Non-pigmented ciliary epithelial cell (primary cell): ENCODE measurements at regions not wholly inside any gene's neighbourhood (a gene's known extent, or its start where the extent isn't known, plus 50 kb on each side); places are given as distances from the start of the nearest gene placed in this dataset.
"Not testable (repeated sequence)": the region's sequence is repeated elsewhere in the genome, so short reads cannot be mapped to it uniquely, and the experiment has no call there.

Source experiments
- DNase-seq: peaks from one replicate; pipeline ENCODE4 v3.0.0-alpha.2; 2010; ENCODE audit warnings: low read depth

DNA sequence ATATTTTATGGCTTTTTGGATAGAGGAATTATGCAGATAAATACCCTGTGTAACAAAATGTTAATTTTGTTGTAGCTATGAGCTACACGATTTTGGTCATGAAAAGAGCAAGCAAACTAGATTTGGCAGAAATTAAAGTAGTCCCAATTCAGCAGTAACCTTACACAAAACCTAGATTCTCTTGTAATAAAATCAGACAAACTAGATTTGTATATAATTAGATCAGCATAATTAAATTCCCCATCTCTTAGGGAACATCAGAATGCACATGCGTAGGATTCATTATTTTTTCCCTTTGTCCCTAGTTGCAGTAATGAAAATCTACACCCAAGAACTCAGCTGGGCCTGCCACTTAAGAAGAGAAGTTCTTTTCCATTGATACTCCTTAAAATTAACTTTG, 1879.2 kb upstream of the CDH9 start:
- DNase-seq = no peak

DNA sequence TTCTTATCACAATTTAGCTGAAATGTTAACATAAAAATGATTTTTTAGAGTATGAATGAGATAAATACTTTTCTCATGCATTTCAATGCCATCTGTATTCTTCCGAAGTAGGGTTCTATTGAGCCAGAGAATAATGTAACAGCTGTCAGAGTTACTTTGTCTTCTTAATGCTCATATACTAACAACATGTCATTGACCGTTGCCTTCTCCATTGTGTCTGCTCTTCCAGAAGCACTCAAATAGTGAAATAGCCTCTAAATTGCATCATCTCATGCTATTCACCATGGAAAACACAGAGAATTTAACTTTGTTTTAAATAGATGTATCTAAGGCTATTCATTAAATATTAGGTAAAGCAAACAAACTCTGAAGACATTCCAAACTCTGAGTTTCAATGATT, 1875.9 kb upstream of the CDH9 start:
- DNase-seq = no peak

DNA sequence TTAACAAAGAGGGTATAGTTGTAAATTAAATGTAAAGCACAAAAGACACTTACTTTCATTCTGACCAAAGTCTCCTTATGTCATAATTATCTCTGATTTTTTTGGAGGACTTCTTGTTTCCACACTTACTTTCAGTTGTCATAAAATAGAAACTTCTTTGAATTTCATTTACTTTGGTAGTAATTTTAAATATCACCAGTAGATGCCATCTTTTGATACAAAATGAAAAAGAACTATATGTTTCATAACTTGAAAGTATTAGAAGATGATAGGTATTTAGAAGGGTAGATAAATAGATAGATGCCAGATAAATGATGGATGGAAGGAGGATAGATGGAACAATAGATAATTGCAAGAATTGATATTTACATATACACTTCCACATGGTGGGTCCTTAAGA, 1865.3 kb upstream of the CDH9 start:
- no peak for DNase-seq

DNA sequence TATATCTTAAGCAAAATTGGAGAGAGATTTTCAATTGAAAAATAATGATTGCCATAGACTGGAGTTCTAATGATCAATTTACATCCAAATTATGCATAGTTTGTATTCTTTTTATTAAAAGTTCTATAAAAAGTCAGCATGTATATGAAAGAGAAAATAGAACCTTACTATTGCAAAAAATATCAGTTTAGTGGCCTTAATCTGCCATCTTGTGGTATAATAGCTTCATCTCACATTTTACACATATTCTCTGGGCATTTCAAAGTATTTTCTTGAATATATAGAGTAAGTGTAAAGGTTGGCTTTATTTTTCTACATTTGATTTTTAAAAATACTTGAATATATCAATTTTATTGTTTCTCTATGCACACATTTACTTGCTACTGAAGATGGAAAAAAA, 1858.6 kb upstream of the CDH9 start:
- DNase-seq = no peak

DNA sequence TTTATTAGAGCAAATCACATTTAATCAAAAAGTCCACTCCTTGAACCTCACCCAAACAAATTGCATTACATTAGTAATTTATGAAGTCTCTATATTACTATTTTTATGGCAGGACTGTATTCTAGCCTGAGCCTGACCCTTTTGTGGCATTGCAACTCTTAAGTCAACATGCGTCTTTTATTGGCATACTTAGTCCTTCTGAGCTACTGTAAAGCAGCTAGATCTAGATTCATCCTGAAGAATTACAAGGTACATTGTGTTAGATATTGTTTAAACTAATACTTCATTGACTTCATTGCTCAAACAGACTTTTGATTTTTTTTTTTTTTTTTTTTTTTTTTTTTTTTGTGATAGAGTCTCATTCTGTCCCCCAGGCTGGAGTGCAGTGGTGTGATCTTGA, 1842.5 kb upstream of the CDH9 start:
- no peak for DNase-seq

DNA sequence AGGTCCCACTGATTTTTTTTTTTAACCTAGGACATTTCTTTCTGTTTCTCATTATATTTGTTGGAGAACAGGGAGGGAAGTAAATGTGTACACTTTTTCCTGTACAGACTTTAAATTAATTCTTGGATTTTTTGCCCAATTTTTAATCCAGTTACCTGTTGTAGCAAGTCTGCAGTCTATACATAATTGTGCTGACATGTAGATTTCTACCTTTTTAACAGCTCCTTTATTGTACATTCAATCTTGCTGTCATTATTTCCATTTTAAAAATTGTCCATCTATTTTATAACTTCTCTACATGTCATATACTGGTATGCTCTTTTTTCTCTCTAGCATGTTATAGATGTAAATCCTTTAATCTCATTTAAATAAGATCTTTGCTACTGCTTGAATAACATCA, 1838.7 kb upstream of the CDH9 start:
- DNase-seq = no peak

DNA sequence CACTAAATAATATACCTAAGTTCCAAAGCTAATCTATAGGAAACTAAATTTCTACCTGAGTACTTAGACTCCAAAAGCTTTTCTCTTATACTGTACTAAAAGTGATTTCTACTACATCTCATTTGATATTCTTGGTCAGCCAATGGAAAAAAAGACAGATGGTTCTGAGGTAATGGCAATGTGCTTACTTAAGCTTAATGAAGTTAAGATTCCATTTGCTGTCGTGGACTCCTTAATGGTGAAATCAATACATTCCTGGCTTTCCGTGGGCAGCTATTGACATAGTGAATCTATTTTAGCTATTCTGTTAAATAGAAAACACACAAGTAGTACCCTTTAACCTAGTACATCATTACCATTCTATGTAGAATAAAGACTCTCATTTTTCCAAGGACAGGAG, 1825.6 kb upstream of the CDH9 start:
- no peak for DNase-seq

DNA sequence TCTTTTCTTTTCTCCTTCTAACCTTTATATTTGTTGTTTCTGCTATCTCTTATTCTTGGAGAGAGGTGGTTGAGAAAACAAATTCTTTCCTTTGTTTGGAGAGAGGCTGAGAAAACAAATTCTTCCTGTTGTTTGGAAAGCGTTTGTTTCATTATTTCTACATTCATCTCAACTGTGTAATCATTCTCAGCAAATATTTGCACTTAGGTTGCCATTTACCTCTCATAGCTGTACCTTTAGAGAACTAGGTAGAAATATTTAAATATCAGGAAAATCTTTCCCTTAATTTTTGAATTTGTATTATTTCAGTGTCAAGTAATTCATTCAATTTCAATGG, 1824.4 kb upstream of the CDH9 start:
- no peak for DNase-seq

DNA sequence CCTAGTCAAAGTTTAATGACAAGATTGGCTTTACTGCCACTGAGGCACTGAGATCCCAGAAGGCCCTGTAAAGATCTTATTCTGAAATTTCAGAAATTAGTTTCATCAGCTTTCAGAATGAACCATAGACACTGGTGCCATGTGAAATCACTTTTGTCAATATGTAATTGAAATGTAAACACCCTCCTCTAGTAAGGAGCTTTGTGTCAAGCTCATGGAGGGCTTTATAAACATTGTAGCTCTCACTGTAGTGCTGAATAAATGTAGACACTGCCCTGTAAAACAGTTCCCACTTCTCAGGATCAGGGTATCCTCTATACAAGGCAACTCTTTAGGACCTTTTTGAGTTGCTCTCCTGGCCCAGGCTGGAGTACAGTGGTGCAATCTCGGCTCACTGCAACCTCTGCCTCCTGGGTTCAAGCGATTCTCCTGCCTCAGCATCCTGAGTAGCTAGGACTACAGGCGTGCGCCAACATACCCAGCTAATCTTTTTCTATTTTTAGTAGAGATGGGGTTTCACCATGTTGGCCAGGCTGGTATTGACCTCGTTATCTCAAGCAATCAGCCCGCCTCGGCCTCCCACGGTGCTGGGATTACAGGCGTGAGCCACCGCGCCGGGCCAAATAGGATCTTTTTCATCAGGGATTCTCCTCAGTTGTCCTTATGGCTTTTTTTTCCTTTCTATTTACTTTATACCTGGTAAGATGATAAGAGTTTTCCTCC, 1823.9 kb upstream of the CDH9 start:
- DNase-seq = no peak

DNA sequence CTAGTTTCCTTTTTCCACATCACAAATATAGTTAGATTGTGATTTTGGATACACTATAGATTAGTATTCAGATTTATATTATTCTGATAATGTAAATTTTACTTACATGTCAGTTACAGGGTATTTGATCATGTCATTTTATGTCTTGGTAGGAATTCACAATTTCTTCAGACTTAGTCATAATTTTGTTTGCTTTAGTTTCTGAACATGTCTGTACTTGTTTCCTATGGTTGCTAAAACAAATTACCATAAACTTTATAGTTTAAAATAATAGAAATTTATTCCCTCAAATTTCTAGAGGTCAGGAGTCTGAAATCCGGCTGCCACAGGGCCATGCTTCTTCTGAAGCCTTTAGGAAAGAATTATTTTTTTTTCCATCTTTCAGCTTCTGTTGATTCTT, 1817.2 kb upstream of the CDH9 start:
- no peak for DNase-seq

DNA sequence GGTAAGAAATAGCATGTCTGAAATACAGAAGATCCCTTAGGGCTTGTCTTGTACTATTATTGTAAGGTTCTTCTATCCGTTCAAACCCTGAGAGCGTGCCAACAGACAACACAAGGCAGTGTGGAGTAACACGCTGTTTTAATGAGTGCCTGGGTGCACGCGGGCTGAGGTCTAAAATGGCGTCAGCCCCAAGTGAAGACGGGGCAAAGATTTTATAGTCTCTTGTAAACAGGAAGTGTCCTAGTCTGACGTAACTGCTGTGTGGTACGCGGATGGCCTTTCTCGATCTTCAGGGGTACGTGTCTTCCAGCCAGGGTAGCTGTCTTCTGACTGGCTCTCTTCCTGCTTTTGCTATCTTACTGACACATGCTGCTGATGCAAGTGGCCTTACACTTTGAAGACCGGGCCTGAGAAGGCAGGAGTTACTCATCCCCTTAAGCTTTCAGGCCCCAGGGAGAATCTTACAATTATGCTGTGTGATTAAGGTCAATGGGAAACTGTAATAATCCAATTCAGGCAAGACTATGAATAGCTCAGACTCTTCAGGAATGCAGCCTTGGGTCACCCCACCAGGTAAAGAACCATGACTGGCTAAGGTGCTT, 1812.0 kb upstream of the CDH9 start:
- no peak for DNase-seq

DNA sequence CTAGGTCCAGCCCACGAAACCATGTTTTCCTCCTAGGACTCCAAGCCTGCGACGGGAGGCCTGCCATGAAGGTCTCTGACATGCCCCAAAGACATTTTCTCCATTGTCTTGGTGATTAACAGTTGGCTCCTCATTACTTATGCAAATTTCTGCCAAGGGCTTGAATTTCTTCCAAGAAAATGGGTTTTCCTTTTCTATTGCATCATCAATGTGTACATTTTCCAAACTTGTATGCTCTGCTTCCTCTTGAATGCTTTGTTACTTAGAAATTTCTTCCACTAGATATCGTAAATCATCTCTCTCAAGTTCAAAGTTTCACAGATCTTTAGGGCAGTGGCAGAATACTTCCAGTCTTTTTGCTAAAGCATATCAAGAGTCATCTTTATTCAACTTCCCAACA, 1792.7 kb upstream of the CDH9 start:
- no peak for DNase-seq

DNA sequence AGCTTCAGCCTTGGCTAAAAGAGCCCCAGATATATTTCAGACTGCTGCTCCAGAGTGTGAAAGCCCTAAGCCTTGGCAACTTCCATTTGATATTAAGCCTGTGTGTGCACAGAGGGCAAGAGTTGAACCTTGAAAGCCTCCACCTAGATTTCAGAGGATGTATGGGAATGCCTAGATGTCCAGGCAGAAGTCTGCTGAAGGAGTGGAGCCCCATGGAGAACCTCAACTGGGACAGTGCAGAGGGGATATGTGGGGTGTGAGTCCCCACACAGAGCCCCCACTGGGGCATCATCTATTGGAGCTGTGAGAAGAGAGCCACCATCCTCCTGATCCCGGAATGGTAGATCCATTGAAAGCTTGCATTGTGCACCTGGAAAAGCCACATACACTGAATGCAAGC, 1784.8 kb upstream of the CDH9 start:
- no peak for DNase-seq

DNA sequence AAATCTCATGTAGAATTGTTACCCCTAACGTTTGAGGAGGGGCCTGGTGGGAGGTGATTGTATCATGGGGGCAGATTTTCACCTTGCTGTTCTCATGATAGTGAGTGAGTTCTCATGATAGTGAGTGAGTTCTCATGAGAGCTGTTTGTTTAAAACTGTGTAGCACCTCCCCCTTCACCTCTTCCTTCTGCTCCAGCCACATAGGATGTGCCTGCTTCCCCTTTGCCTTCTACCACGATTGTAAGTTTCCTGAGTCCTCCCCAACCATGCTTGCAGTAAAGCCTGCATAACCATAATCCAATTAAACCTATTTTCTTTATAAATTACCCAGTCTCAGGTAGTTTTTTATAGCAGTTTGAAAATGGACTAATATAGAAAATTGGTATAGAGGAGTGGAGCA, 1783.7 kb upstream of the CDH9 start:
- DNase-seq = no peak

DNA sequence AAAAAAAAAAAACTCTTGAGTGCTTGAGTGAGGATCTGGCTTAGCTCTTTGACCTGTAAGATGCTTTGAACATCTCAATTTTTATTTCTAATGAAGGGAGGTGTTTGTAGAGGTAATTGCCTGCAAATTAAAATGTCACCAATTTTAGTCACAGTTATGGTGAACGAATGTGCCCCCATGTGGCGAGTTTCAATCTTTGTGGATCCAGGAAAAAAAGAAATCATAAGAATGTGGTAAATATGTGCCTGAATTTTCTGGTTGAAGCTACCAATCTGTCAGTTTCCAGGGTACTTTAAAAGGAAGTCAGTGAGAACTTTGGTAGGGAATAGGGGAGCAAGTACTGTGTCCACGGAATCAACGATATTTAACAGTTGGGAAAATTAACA, 1772.4 kb upstream of the CDH9 start:
- no peak for DNase-seq

DNA sequence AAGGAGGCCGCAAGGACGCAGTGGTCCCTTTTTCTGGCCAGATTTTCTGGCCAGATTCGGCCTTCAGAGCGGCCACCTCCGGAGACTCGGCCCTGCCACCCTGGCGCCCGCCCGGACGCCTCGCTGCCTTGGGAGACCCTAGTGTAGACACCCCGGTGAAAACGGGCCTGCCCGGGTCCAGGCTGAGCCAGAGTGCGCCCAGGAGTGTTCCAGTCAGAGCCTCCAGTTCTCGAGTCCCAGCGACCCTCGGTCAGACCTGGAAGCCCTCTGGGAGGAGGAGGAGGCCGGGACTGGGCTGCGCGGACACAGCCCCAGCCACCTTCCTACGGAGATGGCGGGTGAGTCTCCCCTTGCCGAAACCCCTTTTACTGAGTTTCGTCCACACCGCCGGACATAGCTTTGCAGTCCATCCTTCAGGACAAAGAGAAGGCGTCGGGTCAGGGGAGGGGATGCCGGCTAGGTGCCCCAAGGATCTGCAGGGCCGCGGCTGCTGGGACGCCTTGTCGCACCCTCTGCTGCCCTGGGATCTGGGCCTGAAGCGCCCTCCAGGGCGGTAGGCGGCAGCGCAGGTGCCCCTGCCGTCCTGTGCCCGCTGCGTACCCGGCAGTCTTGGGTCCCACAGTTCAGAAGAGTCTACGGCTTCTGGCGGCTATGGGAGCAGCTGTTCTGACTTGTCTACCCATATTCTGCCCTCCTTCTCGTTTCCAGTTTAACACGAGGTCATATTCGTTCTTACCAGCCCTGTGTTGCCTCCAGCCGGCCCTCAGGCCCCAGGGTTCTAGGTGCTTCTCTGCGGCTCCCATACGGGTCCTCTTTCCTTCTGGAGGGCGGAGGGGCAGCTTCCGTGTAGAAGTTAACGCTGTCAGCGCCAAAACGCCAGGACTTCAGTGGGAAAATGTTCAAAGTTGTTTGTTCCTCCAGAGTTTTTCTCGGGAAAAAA, 1771.7 kb upstream of the CDH9 start:
- DNase-seq = no peak

DNA sequence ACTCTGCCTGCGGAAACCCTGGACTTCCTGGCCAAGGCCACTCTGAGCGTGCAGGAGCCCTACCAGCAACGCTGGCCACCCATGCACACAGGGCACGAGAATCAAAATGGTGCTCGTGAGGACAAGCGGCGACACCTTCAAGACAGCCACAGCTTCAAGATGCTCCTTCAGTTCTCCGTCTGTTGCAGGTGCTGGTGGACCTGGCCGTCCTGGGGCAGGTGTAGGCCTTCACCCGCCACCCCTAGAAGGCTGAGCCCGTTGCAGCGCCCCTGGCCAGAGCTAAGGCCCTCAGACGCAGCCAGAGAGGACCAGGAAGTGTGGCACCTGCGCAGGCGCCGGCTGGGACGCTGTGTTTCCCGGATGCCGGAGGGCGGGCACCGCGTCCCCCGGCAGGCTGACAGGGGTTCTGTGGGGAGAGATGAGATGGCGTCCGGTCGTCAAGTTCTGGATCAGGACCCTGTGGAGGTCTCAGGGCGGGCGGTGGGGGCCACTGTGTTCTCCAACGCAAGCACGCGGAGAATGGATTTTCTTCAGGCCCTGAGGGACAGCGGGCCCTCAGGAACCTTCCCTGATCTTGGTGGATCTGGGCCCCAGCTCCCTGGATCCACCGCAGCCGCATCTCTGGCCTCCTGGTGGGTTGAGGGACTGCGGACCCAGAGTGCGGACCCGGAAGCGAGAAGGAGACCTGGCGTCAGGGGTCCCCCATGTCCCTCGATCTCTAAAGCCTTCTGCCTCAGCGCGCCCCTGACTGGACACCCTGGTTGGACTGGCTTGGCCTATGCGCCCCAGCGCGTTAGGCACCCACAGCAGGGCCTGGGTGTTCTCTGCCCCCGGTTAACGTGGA, 1770.8 kb upstream of the CDH9 start:
- DNase-seq = no peak

DNA sequence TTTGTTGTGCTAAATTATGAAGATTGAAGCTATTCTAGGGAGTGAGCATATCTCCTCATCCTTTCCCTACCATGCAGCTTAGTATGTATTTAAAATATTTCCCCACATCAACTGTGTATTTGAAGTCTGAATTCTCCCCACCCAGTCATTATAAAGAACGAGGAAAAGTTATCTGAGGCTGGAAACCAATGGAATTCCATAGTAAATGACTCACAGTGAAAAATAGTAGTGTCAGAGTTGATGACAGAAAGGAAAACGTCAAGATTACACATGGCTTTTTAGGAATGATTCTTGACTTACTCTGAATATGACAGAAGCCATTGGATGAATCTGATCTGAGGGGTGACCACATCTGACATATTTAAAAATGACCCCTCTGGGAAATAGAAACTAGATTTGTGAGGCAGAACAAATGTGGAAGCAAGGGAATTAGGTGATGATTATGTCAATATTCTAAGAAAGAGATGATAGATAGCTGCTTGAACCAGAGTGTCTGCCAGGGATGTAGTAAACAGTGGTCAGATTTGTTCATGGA, 1768.9 kb upstream of the CDH9 start:
- peak; percentile 15 for DNase-seq

DNA sequence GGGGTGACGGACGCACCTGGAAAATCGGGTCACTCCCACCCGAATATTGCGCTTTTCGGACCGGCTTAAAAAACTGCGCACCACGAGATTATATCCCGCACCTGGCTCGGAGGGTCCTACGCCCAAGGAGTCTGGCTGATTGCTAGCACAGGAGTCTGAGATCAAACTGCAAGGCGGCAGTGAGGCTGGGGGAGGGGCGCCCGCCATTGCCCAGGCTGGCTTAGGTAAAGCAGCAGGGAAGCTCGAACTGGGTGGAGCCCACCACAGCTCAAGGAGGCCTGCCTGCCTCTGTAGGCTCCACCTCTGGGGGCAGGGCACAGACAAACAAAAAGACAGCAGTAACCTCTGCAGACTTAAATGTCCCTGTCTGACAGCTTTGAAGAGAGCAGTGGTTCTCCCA, 1760.6 kb upstream of the CDH9 start:
- not testable (repeated sequence) for DNase-seq

DNA sequence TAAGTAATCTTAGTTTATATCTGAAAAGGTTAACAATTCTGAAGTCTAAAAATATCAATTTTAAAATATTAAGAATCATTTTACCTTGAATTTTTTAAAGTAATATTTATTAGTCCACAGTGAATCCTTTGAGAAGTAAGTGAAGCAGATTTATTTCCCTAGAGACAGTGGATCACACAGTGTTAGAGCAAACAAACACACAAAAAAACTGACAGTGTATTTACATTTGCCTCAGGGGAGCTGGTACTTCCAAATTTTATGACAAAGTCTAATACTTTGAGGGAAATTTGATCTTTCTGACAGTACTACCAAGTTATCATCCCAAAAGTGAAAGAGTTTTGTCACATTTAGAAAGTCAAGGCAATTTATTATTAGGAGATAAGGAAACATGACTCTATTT, 1750.6 kb upstream of the CDH9 start:
- no peak for DNase-seq

DNA sequence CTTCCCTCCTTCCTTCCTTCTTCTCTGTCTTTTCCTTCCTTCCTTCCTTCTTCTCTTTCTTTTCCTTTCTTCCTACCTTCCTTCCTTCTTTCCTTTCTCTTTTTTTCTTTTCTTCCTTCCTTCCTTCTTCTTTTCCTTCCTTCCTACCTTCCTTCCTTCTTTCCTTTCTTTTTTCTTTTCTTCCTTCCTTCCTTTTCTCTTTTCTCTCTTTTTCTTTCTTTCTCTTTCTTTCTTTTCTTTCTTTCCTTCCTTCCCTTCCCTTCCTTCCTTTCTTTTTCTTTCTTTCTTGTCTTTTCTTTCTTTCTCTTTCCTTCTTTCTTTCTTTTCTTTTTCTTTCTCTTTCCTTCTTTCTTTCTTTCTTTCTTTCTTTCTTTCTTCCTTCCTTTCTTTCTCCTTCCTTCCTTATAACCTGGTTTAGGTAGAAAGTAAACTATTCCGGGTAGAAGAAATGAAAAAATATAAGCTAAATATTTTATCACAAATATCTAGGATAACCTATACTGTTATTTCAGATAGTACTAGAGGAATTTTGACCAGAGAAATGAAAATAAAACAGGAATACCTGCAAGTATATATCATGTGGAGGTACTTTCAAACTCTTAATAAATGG, 1741.8 kb upstream of the CDH9 start:
- no peak for DNase-seq
